PC-3 (cell line): ENCODE measurements at regions not wholly inside any gene's neighbourhood (a gene's known extent, or its start where the extent isn't known, plus 50 kb on each side); places are given as distances from the start of the nearest gene placed in this dataset.

Source experiments
- EZH2 ChIP-seq: fragments of 300-600 bp; sonication (generic); IDR thresholded peaks from one replicate; pipeline ENCODE4 v1.6.1; 2017; ENCODE audit warnings: antibody characterized with exemption, mild to moderate bottlenecking, low read length; ENCODE audit not compliant: unreplicated experiment
- TF ChIP-seq, protein P1 (sequence below): fragments of 300-600 bp; sonication (generic); conservative IDR thresholded peaks from 2 replicates; pipeline ENCODE4 v1.5.1; 2017; ENCODE audit warnings: antibody characterized with exemption, low read depth, mild to moderate bottlenecking, low read length

DNA sequence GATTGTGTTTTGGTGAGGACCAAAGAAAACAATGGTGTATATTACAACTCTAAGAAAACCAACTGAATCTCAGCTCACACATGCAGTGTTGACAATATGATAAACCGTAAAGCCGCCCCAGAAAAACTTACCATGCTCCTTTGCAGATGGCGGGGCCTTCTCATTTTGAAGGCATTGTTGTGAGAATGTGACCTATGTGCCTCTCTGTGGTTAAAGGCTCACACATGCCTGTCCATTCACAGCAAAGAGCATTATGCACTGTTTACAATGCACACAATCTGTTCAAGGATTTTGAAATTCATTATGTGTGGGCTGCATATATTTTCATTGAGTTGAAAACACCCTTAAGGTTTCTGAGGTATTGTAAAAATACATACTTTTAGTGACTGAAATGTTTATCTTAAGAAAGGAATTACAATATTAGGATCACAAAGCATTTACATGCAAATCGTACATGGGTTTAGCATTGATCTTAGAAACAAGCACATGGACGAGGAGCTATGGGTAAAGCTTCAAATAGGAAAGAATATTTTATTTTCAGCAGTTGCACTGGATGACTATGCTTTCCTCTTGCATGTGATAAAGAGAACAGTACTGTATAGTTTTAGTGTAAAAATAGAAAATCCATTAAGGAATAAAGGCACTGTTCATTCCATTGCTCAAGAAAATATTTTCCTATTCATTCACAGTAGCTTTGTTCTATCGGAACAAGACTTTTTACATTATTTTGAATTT is 334.3 kb downstream of the ARL4A start:
- TF ChIP-seq, protein P1, sequence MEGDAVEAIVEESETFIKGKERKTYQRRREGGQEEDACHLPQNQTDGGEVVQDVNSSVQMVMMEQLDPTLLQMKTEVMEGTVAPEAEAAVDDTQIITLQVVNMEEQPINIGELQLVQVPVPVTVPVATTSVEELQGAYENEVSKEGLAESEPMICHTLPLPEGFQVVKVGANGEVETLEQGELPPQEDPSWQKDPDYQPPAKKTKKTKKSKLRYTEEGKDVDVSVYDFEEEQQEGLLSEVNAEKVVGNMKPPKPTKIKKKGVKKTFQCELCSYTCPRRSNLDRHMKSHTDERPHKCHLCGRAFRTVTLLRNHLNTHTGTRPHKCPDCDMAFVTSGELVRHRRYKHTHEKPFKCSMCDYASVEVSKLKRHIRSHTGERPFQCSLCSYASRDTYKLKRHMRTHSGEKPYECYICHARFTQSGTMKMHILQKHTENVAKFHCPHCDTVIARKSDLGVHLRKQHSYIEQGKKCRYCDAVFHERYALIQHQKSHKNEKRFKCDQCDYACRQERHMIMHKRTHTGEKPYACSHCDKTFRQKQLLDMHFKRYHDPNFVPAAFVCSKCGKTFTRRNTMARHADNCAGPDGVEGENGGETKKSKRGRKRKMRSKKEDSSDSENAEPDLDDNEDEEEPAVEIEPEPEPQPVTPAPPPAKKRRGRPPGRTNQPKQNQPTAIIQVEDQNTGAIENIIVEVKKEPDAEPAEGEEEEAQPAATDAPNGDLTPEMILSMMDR = no peak
- no peak for TF ChIP-seq EZH2
